GM19438 (cell line): ENCODE measurements at regions not wholly inside any gene's neighbourhood (a gene's known extent, or its start where the extent isn't known, plus 50 kb on each side); places are given as distances from the start of the nearest gene placed in this dataset.

Experiments
- ATAC-seq: cut with Tn5 transposase; IDR thresholded peaks from one replicate; pipeline ENCODE4 v1.9.1; 2021; ENCODE audit warnings: low read depth; ENCODE audit not compliant: unreplicated experiment

GRCh38 chr12:63323942-63324341, 172.9 kb upstream of the AVPR1A start:
- no peak for ATAC-seq

DNA sequence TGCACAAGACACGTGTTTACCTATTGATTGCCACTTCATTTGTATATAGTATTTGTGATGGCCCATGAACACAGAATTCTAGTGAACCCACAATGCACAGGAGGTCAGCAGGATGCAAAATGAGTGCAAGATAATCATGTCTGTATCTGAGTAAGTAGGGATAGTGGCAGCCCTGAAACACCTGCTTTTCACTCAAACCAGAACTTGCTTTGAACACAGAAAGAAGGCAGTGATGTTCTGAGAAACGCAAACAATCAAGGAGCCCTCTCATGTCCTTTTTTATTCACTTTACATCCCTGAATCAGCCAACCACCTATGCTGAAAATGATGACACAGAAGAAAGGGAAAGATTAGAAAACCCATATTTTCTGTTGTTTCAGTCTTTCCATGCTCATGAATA, 170.4 kb upstream of the AVPR1A start:
- ATAC-seq: no peak

DNA sequence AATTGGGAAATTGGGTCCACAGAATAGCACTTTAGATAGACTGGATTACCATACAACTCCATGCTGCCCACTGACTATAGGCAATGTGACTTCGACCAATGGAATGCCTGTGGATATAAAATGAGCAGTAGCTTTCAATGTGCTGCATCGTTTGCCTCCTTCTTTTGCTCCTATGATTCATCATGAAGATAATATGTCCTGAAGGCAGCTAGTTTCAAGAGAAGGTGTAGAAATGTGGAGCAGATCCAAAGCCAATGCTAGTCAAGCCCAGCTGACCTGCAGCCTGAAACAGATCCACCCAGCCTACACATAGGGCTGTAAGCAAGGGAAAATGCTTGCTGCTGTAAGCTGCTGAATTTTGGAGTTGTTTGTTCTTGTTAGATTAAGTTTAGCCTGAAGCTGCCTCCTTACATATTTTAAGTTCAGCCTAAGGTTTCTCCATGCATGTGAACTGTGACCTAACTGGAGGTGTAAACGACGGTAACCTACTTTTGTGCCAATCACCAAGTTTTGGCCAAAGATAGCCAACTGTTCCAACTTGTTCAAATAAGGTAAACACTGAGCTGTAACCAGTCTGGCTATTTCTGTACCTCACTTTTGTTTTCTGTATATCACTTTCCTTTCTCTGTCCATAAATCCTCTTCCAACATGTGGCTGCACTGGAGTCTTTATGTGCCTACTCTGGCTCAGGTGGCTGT, 169.1 kb upstream of the AVPR1A start:
- no peak for ATAC-seq

GRCh38 chr12:63319386-63319785, 168.4 kb upstream of the AVPR1A start:
- ATAC-seq: peak; percentile 78

GRCh38 chr12:63318933-63319332, 167.9 kb upstream of the AVPR1A start:
- peak; percentile 64 for ATAC-seq

DNA sequence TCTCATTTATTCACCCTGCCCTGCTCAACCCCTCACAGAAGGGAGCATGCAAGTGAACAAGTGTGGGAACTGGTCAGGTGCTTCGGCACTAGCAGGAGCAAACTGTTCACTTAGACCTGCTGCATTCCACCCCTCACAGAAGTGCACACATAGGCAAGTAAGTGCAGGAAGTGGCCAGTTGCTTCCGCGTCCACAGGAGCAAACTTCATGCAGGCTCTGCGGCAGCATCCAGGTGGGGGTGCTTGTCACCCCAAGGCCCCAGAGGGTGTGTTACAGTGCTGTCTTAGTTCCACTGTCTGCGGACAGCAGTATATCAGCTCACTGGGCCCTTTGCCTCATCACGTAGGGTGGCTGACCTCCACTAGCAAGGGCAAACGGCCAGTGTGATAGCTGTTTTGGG, 167.3 kb upstream of the AVPR1A start:
- ATAC-seq: no peak

GRCh38 chr12:63317880-63318279, 166.9 kb upstream of the AVPR1A start:
- ATAC-seq: no peak

DNA sequence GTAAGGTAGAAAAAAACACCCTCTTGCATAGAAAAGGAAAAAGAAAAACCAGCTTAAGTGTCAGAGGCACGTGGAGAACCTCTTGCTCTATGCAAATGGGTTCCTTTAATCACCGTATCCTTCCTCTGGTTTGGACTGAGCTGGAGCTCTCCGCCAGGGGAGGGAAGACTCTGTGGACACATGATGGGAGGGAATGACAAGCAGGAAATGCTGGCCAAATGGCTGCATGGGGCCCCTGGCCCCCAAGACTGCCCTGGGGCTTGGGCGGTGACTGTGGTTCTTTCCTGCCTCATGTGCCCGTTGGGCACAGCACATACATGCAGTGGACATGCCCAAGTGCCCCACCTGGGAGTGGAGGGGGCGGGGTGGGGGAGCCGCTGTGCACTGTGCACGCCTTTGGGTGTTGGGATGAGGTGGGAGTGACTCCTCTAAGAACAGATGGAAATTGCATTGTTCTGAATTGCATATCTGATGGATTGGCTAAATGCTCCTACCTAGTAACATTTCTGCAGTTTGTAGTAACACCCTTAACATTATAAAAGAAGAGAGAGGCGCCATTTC, 166.4 kb upstream of the AVPR1A start:
- ATAC-seq: no peak

GRCh38 chr12:63313139-63313538, 162.1 kb upstream of the AVPR1A start:
- ATAC-seq: peak; percentile 64

GRCh38 chr12:63308671-63309070, 157.7 kb upstream of the AVPR1A start:
- ATAC-seq: no peak

- ATAC-seq: no peak
Observed at GRCh38 chr12:63307849-63308248, 156.8 kb upstream of the AVPR1A start.

GRCh38 chr12:63305901-63306875, 155.2 kb upstream of the AVPR1A start:
- peak; percentile 40 for ATAC-seq

DNA sequence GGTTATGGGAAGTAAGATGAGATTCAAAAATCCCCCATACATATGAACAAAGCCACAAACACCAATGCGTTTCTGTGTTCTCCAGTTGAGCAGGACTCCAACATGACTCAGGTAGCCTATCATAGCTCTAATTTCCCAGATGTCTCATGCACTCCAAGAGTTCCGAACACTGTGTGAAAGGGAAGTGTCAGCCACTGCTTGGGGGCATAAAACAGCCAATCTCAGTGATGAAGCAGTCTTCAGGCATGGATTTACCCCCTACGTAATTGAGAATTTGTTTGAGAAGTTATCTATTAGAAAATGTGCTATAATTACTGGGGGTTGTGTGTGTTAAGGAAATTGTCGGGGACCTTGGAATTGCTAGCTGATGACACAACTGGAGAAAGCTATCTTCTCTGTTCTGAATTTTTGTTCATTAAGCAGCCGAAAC, 153.9 kb upstream of the AVPR1A start:
- ATAC-seq: no peak

GRCh38 chr12:63302941-63303536, 152.0 kb upstream of the AVPR1A start:
- peak; percentile 41 for ATAC-seq

DNA sequence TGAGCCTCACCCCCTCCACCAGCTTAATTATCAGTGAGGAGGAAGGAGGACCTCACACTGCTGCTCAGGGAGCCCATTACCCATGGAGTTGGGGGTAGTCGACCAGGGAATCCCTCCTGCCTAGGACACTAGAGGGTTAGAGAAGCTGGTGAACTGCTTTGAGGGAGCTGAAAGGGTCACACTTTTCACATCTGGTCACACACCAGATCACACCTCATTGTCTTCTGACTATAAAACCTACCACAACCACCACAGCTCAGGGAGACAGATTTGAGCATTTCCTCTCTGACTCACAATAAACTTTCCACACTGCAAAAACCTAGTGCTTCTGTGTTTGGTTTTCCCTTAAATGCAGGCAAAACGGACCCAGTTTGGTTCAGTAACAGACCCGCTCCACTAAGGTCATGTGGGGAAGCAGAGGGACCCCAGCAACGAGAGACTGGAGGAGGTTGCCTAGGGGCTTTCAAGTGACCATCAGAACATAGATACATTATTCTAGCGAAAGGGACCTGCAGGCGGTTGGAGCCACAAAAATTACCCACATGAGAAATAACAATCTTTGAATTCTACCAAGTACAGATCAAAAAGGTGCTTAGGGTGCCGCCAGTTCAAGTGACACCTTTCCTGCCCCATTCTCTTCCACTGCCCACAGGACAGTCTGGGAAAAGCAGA, 151.4 kb upstream of the AVPR1A start:
- peak; percentile 62 for ATAC-seq

GRCh38 chr12:63301311-63301710, 150.3 kb upstream of the AVPR1A start:
- no peak for ATAC-seq

DNA sequence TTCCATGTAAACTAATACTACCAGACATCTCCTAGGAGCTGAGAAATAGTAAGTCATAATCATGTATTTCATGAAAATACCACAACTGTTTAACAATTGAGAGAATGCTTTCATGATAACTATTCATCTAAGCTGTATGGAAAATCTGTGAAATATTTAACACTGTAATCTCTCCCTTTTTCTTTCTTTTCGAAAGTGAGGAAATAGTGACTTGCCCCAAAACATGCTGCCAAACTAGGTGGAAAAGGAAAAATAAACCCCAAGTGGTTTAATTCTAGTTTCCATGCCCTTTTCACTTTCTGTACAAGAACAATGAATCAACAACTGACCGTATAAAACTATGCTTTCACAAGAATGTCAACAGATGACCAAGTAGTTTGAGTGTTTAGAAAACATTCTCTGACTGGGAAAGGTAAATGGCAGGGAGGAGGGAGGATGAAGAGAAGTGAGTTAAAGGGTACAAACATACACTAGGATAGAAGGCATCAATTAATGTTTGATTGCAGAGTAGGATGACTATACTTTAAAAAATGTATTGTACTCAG, 147.5 kb upstream of the AVPR1A start:
- ATAC-seq: no peak

- peak; percentile 94 for ATAC-seq
Observed at GRCh38 chr12:63294327-63294632, 143.3 kb upstream of the AVPR1A start.

GRCh38 chr12:63292471-63293221, 141.6 kb upstream of the AVPR1A start:
- ATAC-seq: no peak
